ENCODE measurements at regions not wholly inside any gene's neighbourhood (a gene's known extent, or its start where the extent isn't known, plus 50 kb on each side); places are given as distances from the start of the nearest gene placed in this dataset.

- TF ChIP-seq CTCF (IDR thresholded peaks at IDR 0.05), result no peak
- Histone ChIP-seq H3K4me1 (no peaks in the 10 kb centered on the region), H3K27ac (no peak overlapping the region), H3K9me3 (no peaks in the 10 kb centered on the region), H3K36me3 (no peaks in the 10 kb centered on the region), H3K4me3 (no peak overlapping the region), H3K27me3 (no peaks in the 10 kb centered on the region)
- no peak for DNase-seq (ENCODE audit: low spot score in 2 of 2)
- intact Hi-C loops (cut with DNase I), result no loop called here
These were observed 145.8 kb upstream of the AKIRIN2 start for GRCh38 chr6:87847830-87848210.

GRCh38 chr6:87847135-87847829 lies 145.2 kb upstream of the AKIRIN2 start:
- no peak for DNase-seq (ENCODE audit: low spot score in 2 of 2)
- H3K36me3 ChIP-seq, result no peaks in the 10 kb centered on the region
- H3K27me3 ChIP-seq, result no peaks in the 10 kb centered on the region
- no peaks in the 10 kb centered on the region for H3K4me1 ChIP-seq
- H3K27ac ChIP-seq, result no peak overlapping the region
- H3K9me3 ChIP-seq, result no peaks in the 10 kb centered on the region
- H3K4me3 ChIP-seq, result no peak overlapping the region
- intact Hi-C loops (cut with DNase I), result no loop called here
- TF ChIP-seq CTCF (IDR thresholded peaks at IDR 0.05), result no peak

- Histone ChIP-seq H3K4me3 (no peak overlapping the region), H3K27me3 (no peaks in the 10 kb centered on the region), H3K36me3 (no peaks in the 10 kb centered on the region), H3K27ac (no peak overlapping the region), H3K9me3 (no peaks in the 10 kb centered on the region), H3K4me1 (no peaks in the 10 kb centered on the region)
- intact Hi-C loops (cut with DNase I), result no loop called here
- no peak for TF ChIP-seq CTCF (IDR thresholded peaks at IDR 0.05)
- DNase-seq (ENCODE audit: low spot score in 2 of 2), result no peak
These were observed 144.4 kb upstream of the AKIRIN2 start for GRCh38 chr6:87846434-87846833.

GRCh38 chr6:87840324-87840723 lies 138.3 kb upstream of the AKIRIN2 start:
- no peaks in the 10 kb centered on the region for H3K4me1 ChIP-seq
- no peak for DNase-seq (ENCODE audit: low spot score in 2 of 2)
- peaks cover 0 to 11% of the 10 kb centered on the region in 2 donors for H3K9me3 ChIP-seq
- no peak for TF ChIP-seq CTCF (IDR thresholded peaks at IDR 0.05)
- H3K27me3 ChIP-seq, result no peaks in the 10 kb centered on the region
- H3K4me3 ChIP-seq, result no peak overlapping the region
- no peak overlapping the region for H3K27ac ChIP-seq
- intact Hi-C loops (cut with DNase I), result no loop called here
- no peaks in the 10 kb centered on the region for H3K36me3 ChIP-seq

- Histone ChIP-seq H3K36me3 (no peaks in the 10 kb centered on the region), H3K4me1 (no peaks in the 10 kb centered on the region), H3K27me3 (no peaks in the 10 kb centered on the region), H3K4me3 (no peak overlapping the region), H3K27ac (no peak overlapping the region), H3K9me3 (peaks cover 0 to 11% of the 10 kb centered on the region in 2 donors)
- intact Hi-C loops (cut with DNase I), result loop anchor here (10.0 kb wide), 1 partner anchor 1037 kb away; no protein-coding TSS in a partner anchor
- no peak for TF ChIP-seq CTCF (IDR thresholded peaks at IDR 0.05)
- DNase-seq (ENCODE audit: low spot score in 2 of 2), result no peak
These were observed 135.8 kb upstream of the AKIRIN2 start for GRCh38 chr6:87837876-87838275.
